KMS-11 (cell line): ENCODE measurements at regions not wholly inside any gene's neighbourhood (a gene's known extent, or its start where the extent isn't known, plus 50 kb on each side); places are given as distances from the start of the nearest gene placed in this dataset.
A peak's percentile ranks its signal among the peaks of the same experiment; 100 is the strongest.

Experiments
- H2AFZ ChIP-seq: fragments of 200-600 bp; sonication (generic); 2 replicates; pipeline ENCODE4 v1.6.1; 2016; ENCODE audit warnings: antibody characterized with exemption, mixed run types, low read depth
- H3K27ac ChIP-seq: fragments of 200-600 bp; sonication (generic); 2 replicates; pipeline ENCODE4 v1.6.1; 2016; ENCODE audit warnings: mild to moderate bottlenecking, mixed run types
- H3K27me3 ChIP-seq: fragments of 200-600 bp; sonication (generic); 2 replicates; pipeline ENCODE4 v1.6.1; 2017; ENCODE audit warnings: mild to moderate bottlenecking, low read depth, mixed run types, moderate library complexity; ENCODE audit not compliant: insufficient read depth
- H3K36me3 ChIP-seq: fragments of 200-600 bp; sonication (generic); 2 replicates; pipeline ENCODE4 v1.6.1; 2017; ENCODE audit warnings: mild to moderate bottlenecking, mixed run types; ENCODE audit not compliant: insufficient read depth
- H3K4me1 ChIP-seq: fragments of 200-600 bp; sonication (generic); 2 replicates; pipeline ENCODE4 v1.6.1; 2016; ENCODE audit warnings: mild to moderate bottlenecking, low read depth, mixed run types; ENCODE audit not compliant: poor library complexity, severe bottlenecking
- H3K4me2 ChIP-seq: fragments of 200-600 bp; sonication (generic); 2 replicates; pipeline ENCODE4 v1.7.0; 2016; ENCODE audit warnings: mild to moderate bottlenecking, mixed run types
- H3K4me3 ChIP-seq: fragments of 200-600 bp; sonication (generic); IDR thresholded peaks from 2 replicates; pipeline ENCODE4 v1.6.1; 2017; ENCODE audit warnings: low read depth, low read length, mixed read lengths; ENCODE audit not compliant: insufficient read depth
- H3K79me2 ChIP-seq: fragments of 200-600 bp; sonication (generic); 2 replicates; pipeline ENCODE4 v1.6.1; 2016; ENCODE audit warnings: low read depth, mixed run types; ENCODE audit not compliant: insufficient read depth
- H3K9ac ChIP-seq: fragments of 200-600 bp; sonication (generic); 2 replicates; pipeline ENCODE4 v1.6.1; 2016; ENCODE audit warnings: mild to moderate bottlenecking, mixed run types
- H4K20me1 ChIP-seq: fragments of 200-600 bp; sonication (generic); 2 replicates; pipeline ENCODE4 v1.6.1; 2016; ENCODE audit warnings: mild to moderate bottlenecking, mixed run types; ENCODE audit not compliant: insufficient read depth
- CTCF ChIP-seq: fragments of 200-600 bp; sonication (generic); conservative IDR thresholded peaks from 2 replicates; pipeline ENCODE4 v1.6.1; 2017; ENCODE audit warnings: low read depth, mild to moderate bottlenecking, antibody characterized with exemption, low read length, moderate library complexity, mixed read lengths

- Histone ChIP-seq H3K9ac (no peak overlapping the region), H4K20me1 (no peaks in the 10 kb centered on the region), H3K27ac (no peak overlapping the region), H3K4me2 (no peak overlapping the region), H3K36me3 (no peaks in the 10 kb centered on the region), H2AFZ (no peak overlapping the region), H3K27me3 (no peaks in the 10 kb centered on the region), H3K4me3 (no peak overlapping the region), H3K4me1 (no peaks in the 10 kb centered on the region), H3K79me2 (no peaks in the 10 kb centered on the region)
- no peak for TF ChIP-seq CTCF
Measured at GRCh38 chr5:104186510-104186909, 623.9 kb upstream of the NUDT12 start.

- no peak overlapping the region for H2AFZ ChIP-seq
- H3K4me1 ChIP-seq = no peaks in the 10 kb centered on the region
- H3K79me2 ChIP-seq = no peaks in the 10 kb centered on the region
- no peak overlapping the region for H3K4me2 ChIP-seq
- H3K9ac ChIP-seq = no peak overlapping the region
- TF ChIP-seq CTCF = no peak
- no peaks in the 10 kb centered on the region for H3K36me3 ChIP-seq
- no peaks in the 10 kb centered on the region for H3K27me3 ChIP-seq
- no peak overlapping the region for H3K4me3 ChIP-seq
- no peaks in the 10 kb centered on the region for H4K20me1 ChIP-seq
- H3K27ac ChIP-seq = no peak overlapping the region
Measured at GRCh38 chr5:104186100-104186499, 623.5 kb upstream of the NUDT12 start.

GRCh38 chr5:104184264-104184663 is 621.7 kb upstream of the NUDT12 start:
- H2AFZ ChIP-seq = no peak overlapping the region
- no peak overlapping the region for H3K4me2 ChIP-seq
- H3K4me1 ChIP-seq = peaks cover 3% of the 10 kb centered on the region

GRCh38 chr5:104178829-104179456 is 616.4 kb upstream of the NUDT12 start:
- Histone ChIP-seq H3K4me3 (no peak overlapping the region), H3K27ac (peak overlapping the region; percentile 71), H4K20me1 (no peaks in the 10 kb centered on the region), H2AFZ (peak overlapping the region; percentile 89), H3K79me2 (no peaks in the 10 kb centered on the region), H3K36me3 (no peaks in the 10 kb centered on the region), H3K27me3 (no peaks in the 10 kb centered on the region), H3K9ac (peak overlapping the region; percentile 60), H3K4me2 (peak overlapping the region; percentile 60), H3K4me1 (peaks cover 18% of the 10 kb centered on the region)
- TF ChIP-seq CTCF = peak; percentile 78

More at GRCh38 chr5:104184264-104184663, 621.7 kb upstream of the NUDT12 start:
- Histone ChIP-seq H4K20me1 (no peaks in the 10 kb centered on the region), H3K36me3 (no peaks in the 10 kb centered on the region), H3K79me2 (no peaks in the 10 kb centered on the region), H3K4me3 (no peak overlapping the region), H3K27me3 (no peaks in the 10 kb centered on the region), H3K27ac (no peak overlapping the region), H3K9ac (no peak overlapping the region)
- TF ChIP-seq CTCF = no peak
